ENCODE measurements at regions not wholly inside any gene's neighbourhood (a gene's known extent, or its start where the extent isn't known, plus 50 kb on each side); places are given as distances from the start of the nearest gene placed in this dataset.

- TF ChIP-seq CTCF (IDR thresholded peaks at IDR 0.05) (no peak), ZFX (IDR thresholded peaks at IDR 0.05; ENCODE audit: borderline replicate concordance) (no peak)
These were observed 78.9 kb upstream of the HEY2 start for GRCh38 chr6:125670568-125670967.
